ENCODE measurements at regions not wholly inside any gene's neighbourhood (a gene's known extent, or its start where the extent isn't known, plus 50 kb on each side); places are given as distances from the start of the nearest gene placed in this dataset.

DNA sequence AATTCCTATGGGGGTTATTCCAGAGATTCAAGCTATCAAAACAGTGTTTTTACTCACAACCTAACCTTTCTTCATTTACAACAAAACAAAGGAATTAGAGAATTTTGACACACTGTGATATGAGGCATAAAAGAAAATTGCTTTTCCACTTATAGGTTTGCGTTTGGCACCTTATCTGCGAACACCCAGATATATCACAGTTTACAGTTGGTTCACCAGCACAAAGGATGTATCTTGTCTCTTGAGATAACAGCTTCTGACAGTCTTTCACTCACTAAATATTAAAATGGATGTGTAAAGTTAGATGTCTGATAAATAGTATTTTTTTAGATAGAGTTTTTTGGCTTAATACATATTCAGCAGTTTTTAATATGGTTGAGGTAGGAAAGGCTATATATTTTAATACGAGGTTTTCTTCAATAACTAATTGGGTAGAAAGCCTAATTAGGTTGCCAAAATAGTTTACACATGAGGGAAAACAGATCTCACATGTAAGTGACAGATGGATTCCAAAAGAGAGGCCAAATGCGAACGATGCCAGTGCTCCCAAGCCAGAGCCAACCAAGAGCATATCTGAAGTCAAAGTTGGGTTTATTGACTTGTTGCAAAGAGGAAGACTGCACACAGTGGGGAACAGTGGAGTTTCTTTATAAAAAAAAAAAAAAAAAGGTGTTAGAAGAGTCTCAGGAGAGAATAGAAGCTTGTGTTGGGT is 1495.2 kb downstream of the MAT2B start:
- intact Hi-C loops (cut with DNase I): no loop called here
- no peaks in the 10 kb centered on the region for H3K27me3 ChIP-seq
- no peaks in the 10 kb centered on the region for H3K4me1 ChIP-seq
- no peak for DNase-seq
- no peaks in the 10 kb centered on the region for H3K36me3 ChIP-seq
- no peaks in the 10 kb centered on the region for H3K9me3 ChIP-seq
- 38% methylated on average over 5 of the region's 5 CpGs for WGBS (ENCODE audit: insufficient coverage, low coverage, low lambda C conversion rate, missing lambda C conversion rate)
- ATAC-seq: no peak
- TF ChIP-seq CTCF (IDR thresholded peaks at IDR 0.05): no peak
- no peak for TF ChIP-seq POLR2A (IDR thresholded peaks at IDR 0.05)
- H3K27ac ChIP-seq: no peak overlapping the region
- H3K4me3 ChIP-seq: no peak overlapping the region

DNA sequence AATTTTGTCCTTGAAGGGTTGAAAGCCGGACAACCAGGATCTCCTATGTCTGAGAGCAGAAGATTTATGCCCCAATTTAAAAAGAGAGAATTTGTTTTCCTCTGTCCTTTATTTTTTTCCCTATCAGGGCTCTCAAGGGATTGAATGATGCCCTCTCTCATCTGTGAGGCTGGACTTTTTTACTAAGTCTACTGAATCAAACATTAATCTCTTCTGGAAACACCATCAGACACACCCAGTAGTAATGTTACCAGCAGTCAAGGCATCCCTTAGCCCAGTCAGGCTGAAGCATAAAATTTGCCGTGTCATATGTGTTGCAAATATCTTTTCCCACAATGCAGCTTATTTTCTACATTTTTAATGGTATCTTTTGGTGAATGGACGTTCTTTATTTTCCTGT is 1497.9 kb downstream of the MAT2B start:
- 33% methylated on average over 3 of the region's 3 CpGs for WGBS (ENCODE audit: insufficient coverage, low coverage, low lambda C conversion rate, missing lambda C conversion rate)
- H3K4me1 ChIP-seq: no peaks in the 10 kb centered on the region
- TF ChIP-seq POLR2A (IDR thresholded peaks at IDR 0.05) (no peak), CTCF (IDR thresholded peaks at IDR 0.05) (no peak)
- DNase-seq (no peak), ATAC-seq (no peak)
- no peak overlapping the region for H3K27ac ChIP-seq
- H3K4me3 ChIP-seq: no peak overlapping the region
- H3K9me3 ChIP-seq: no peaks in the 10 kb centered on the region
- H3K36me3 ChIP-seq: no peaks in the 10 kb centered on the region
- no peaks in the 10 kb centered on the region for H3K27me3 ChIP-seq
- intact Hi-C loops (cut with DNase I): no loop called here

- H3K9me3 ChIP-seq: no peaks in the 10 kb centered on the region
- H3K4me3 ChIP-seq: no peak overlapping the region
- ATAC-seq (no peak), DNase-seq (no peak)
- 28% methylated on average over 2 of the region's 2 CpGs for WGBS (ENCODE audit: insufficient coverage, low coverage, low lambda C conversion rate, missing lambda C conversion rate)
- intact Hi-C loops (cut with DNase I): no loop called here
- TF ChIP-seq CTCF (IDR thresholded peaks at IDR 0.05): no peak
- no peak for TF ChIP-seq POLR2A (IDR thresholded peaks at IDR 0.05)
- no peaks in the 10 kb centered on the region for H3K4me1 ChIP-seq
- H3K27ac ChIP-seq: no peak overlapping the region
- H3K27me3 ChIP-seq: no peaks in the 10 kb centered on the region
- no peaks in the 10 kb centered on the region for H3K36me3 ChIP-seq
These were observed 1498.8 kb downstream of the MAT2B start for GRCh38 chr5:165004175-165004574.

GRCh38 chr5:165014439-165014838 is 1509.0 kb downstream of the MAT2B start:
- no peak for DNase-seq
- Histone ChIP-seq H3K36me3 (no peaks in the 10 kb centered on the region), H3K4me3 (no peak overlapping the region), H3K9me3 (no peaks in the 10 kb centered on the region), H3K27me3 (no peaks in the 10 kb centered on the region), H3K27ac (no peak overlapping the region), H3K4me1 (no peaks in the 10 kb centered on the region)
- no peak for TF ChIP-seq POLR2A (IDR thresholded peaks at IDR 0.05)
- TF ChIP-seq CTCF (IDR thresholded peaks at IDR 0.05): no peak
- ATAC-seq: no peak
- intact Hi-C loops (cut with DNase I): no loop called here
- WGBS (ENCODE audit: insufficient coverage, low coverage, low lambda C conversion rate, missing lambda C conversion rate): 30% methylated on average over 5 of the region's 5 CpGs

DNA sequence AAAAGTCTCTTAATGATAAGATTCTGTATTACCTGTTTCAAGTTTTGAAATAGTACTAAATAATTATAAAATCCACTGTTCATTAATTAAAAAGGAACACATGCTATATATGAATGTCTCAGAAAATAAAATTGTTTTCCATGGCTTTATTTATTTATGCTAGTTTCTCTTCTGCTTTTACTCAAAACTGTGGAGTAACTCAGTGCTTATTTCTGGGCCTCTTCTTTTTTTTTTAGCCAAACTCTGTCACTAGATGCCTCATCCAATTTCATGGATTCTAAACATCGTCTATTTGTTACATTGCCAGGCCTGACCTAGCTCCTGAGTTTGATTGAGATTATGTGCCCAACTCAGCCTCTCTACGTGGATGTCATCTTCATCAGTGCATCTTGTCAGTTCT is 1509.7 kb downstream of the MAT2B start:
- intact Hi-C loops (cut with DNase I): no loop called here
- no peaks in the 10 kb centered on the region for H3K27me3 ChIP-seq

More for the DNA sequence above, 1509.7 kb downstream of the MAT2B start:
- H3K4me1 ChIP-seq: no peaks in the 10 kb centered on the region
- TF ChIP-seq POLR2A (IDR thresholded peaks at IDR 0.05) (no peak), CTCF (IDR thresholded peaks at IDR 0.05) (no peak)
- no peaks in the 10 kb centered on the region for H3K9me3 ChIP-seq
- no peaks in the 10 kb centered on the region for H3K36me3 ChIP-seq
- DNase-seq: no peak
- H3K27ac ChIP-seq: no peak overlapping the region
- WGBS (ENCODE audit: insufficient coverage, low coverage, low lambda C conversion rate, missing lambda C conversion rate): 34% methylated on average over 2 of the region's 2 CpGs
- ATAC-seq: no peak
- no peak overlapping the region for H3K4me3 ChIP-seq
